ENCODE measurements at regions not wholly inside any gene's neighbourhood (a gene's known extent, or its start where the extent isn't known, plus 50 kb on each side); places are given as distances from the start of the nearest gene placed in this dataset.

- DNase-seq, result no peak
Observed at GRCh38 chr5:2222246-2222992, 339.7 kb upstream of the IRX4 start.

GRCh38 chr5:2221450-2221849 is 338.7 kb upstream of the IRX4 start:
- DNase-seq, result no peak

DNA sequence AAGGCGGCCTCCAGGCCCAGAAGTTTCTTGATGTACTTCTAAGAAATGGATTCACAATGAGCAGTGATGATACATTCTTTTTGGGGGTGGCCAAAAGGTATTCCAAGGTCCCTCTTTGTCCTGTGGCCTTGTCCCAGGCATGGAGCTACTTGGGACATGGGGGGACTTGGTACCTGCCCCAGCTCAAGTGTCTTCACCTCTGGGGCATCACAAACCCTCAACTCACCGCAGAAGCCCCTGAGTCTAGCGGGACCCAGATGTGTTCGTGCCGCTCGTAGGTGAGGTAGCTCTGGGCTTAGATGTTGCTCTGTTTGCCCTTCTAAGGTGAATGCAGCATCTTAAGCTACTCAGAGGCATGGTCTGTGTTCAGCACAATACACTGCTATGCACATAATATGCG is 338.0 kb upstream of the IRX4 start:
- no peak for DNase-seq

DNA sequence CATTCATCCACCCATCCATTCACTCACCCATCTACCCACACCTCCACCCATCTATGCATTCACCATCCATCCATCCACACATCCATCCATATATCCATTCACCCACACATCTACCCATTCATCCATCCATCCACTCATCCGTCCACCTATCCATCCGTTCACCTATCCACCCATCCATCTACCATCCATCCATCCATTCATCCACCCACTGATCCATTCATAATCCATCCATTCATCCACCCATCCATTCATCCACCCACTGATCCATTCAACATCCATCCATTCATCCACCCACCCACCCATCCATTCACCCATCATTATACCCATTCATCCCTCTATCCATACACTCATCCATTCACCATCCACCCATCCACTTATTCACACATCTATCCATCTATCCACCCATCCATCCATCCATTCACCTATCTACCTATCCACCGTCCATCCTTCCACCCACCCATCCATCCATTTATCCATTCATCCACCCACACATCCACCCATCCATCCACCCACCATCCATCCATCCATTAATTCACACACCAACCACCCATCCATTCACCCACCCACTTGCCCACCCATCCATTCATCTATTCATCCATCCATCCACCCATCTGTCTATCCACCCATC is 336.5 kb upstream of the IRX4 start:
- DNase-seq, result no peak

- no peak for DNase-seq
Observed at GRCh38 chr5:2217219-2217618, 334.5 kb upstream of the IRX4 start.

DNA sequence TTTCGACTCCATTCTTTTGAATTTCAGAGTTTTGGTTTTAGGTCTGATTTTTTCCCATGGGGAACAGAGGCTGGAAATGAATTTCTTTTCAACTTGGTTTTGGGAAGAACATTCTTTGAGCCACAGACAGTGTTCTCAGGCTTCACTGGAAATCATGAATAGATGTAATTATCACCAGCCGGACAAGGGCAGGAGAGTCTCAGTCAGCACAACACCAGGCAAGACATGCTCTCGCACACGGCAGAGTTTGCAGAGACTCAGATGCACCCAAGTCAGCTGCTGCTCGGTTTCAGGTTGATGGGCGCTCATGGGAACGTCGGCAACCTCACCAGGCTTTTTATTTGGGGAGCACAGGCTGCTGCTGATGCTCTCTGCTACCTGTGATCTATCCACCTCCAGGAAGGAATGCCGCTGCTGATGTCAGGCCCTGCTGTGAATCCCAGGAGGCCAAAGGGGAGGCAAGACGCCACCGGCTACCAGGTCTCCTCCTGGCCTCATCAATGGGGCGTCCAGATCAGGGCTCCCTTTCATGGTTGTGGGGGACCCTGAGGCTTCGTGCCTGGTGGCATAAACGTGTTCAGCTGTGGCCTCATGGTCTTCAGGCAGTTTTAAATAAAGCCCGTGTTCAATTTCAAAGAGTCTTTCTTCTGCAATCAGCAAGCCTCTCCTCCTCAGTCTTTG is 332.3 kb upstream of the IRX4 start:
- DNase-seq, result no peak

- DNase-seq, result no peak
Observed at GRCh38 chr5:2213121-2213730, 330.5 kb upstream of the IRX4 start.

DNA sequence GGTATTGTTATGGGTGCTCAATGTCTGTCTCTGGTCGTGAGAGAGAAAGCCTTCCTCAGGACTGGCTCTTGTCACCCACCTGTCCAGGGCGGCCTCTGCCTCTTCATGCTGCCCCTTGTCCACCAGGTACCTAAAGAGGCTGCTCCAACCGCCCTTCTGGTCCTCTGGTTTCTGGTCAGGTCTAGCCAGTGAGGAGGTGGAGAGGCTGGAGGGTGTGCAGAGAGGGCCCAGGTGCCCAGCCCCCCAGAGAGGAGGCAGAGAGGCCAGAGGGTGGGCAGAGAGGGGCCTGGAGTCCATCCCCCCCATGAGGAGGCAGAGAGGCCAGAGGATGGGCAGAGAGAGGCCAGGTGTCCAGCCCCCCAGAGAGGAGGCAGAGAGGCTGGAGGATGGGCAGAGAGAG is 329.8 kb upstream of the IRX4 start:
- DNase-seq, result no peak

- DNase-seq, result no peak
Observed at GRCh38 chr5:2208239-2208544, 325.5 kb upstream of the IRX4 start.

- no peak for DNase-seq
Observed at GRCh38 chr5:2207416-2208238, 324.9 kb upstream of the IRX4 start.

- no peak for DNase-seq
Observed at GRCh38 chr5:2207109-2207399, 324.3 kb upstream of the IRX4 start.

- no peak for DNase-seq
Observed at GRCh38 chr5:2206293-2207108, 323.8 kb upstream of the IRX4 start.

GRCh38 chr5:2205596-2206226 is 323.0 kb upstream of the IRX4 start:
- DNase-seq, result no peak

DNA sequence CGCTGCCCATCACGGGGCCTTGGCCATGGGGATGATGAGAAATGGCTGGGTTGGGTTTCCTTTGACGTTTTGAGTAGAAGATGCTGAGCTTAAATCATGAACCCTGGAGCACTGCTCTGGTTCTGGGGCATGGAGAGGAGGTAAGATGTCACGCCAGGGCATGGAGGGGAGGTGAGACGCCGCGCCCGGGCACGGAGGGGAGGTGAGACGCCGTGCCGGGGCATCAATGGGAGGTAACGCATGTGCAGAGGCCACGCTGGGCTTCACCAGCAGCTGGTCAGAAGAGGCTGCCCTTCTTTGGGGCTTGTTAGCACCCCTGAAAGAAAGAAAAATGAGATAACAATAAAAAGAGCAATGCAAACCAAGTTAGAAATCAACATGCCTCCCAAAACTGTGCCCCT is 322.5 kb upstream of the IRX4 start:
- DNase-seq, result no peak

DNA sequence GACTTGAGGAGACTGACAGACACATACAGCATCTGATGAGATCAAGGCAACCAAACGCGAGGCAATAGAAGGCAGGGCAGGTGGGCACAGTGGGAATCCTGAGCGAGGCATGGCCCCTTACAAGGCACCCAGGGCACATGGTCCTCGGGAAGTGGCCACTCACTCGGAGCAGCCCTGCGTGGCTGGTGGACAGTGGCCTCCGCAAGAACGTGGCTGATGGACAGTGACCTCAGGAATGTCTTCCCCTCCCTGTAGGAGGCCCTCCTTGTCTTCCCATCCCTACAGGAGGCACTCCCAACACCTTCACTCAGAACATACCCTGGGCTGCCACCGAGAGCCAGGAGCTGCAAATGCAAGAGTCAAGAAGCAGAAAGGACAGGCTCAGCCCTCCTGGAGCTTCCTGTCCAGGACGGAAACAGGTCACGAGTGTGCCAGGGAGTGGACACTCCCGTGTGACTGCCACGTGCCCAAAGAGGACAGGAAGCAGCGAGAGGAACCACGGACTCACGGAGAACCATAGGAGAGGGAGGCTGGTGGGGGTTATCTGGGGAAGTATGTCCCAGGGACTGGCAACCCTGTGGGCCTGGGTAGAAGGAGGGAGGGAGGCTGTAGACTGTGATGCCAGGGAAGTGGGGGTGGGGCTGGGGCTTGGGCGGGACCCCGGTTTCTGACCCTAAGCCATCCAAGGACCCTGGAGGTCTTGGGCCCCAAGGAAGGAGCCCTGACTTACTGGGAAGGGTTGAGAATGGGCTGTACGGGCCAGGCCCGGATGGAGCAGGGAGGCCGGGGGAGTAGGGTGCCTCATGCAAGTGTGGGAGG is 321.9 kb upstream of the IRX4 start:
- no peak for DNase-seq

GRCh38 chr5:2203774-2204173 is 321.0 kb upstream of the IRX4 start:
- no peak for DNase-seq

GRCh38 chr5:2201832-2202231 is 319.1 kb upstream of the IRX4 start:
- DNase-seq, result no peak

DNA sequence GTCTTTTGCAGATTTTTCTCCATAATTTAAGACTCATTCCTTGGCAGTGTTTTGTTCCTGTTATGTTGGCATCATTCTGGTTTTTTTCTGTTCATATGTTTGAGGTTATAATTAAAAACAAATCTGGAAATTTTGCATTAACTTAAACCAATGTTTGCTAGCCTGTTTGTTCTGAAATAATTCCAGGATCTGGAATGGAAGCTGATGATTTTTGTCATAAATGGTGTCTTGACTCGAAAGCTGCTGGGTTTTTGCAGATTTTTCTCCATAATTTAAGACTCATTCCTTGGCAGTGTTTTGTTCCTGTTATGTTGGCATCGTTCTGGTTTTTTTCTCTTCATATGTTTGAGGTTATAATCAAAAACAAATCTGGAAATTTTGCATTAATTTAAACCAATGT is 318.7 kb upstream of the IRX4 start:
- no peak for DNase-seq

DNA sequence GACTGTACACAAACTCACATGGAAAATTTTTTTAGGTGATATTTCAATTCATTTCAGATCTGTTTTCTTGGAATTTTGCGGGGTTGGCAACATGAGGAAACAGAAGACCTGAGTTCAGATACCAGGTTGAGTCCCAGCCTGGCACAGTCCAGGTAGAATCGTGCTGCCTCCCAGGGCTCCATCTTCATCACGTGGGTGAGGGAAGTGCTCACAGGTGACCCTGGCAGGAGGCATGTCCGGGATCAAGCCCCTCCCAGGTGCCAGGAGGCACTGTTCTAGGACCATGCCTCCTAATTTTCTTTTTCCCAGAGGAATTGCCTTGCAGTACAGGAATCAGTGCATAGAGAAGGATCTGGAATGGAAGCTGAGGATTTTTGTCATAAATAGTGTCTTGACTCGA is 318.3 kb upstream of the IRX4 start:
- no peak for DNase-seq

DNA sequence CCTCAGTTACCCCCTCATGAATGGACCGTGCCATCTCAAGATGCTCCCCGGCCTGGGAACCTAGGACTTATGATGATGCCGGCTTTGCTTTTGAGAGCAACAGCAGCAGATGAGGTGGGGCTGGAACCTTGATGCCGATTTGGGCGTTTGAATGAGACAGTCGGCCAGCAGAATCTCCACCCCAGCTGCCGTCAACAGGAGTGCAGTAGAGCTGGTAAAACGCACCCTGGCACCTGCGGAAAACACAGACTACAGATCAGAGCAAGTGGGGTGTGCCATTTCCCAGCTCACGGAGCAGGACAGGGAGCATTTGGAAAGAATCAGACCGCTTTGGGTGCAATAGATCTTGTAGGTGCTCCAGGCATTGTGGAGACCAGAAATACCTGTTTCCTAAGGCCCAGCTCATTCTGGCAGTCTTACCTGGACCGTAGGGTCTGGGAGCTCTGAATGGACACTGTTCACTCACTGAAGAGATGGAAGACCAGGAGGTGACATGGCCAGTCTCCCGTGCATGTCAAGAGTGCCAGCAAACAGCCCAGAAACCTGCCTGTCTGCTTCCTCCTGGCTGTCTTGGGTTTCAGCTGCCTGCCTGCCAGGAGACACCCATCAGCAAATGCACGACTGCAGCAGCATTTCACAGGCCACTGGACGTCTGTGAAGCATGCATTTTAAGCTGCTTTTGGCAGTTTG is 317.7 kb upstream of the IRX4 start:
- DNase-seq, result no peak

DNA sequence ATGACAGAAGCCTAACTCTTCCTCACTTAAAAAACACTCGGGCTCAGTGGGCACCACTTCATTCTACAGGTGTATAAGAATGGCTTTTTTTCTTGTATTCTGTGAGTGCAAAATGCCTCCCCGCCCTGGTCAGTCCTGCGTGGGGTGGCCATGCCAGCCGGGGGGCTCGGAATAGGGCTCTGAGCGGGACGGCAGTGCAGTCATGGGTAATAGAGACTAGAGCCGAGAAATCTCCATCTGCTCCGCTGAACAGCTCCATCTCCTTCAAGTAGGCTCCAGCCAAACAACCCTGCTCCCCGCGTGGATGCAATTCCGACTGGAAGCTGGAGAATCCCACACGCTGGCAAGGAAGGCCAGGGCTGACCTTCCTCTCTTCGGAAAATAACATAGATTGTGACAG is 317.0 kb upstream of the IRX4 start:
- DNase-seq, result no peak

Measured in NCI-H1694 (cell line).